Smooth muscle cell (in vitro differentiated cells): ENCODE measurements at regions not wholly inside any gene's neighbourhood (a gene's known extent, or its start where the extent isn't known, plus 50 kb on each side); places are given as distances from the start of the nearest gene placed in this dataset.

Experiments
- DNase-seq: peaks from one replicate; lab custom pipeline; 2025; ENCODE audit not compliant: unreplicated experiment; lab: John Stamatoyannopoulos, UW
- H2AFZ ChIP-seq: fragments of 200-600 bp; sonication (generic); 2 replicates; pipeline ENCODE4 v1.6.0; 2016; ENCODE audit warnings: antibody characterized with exemption, low read depth, mild to moderate bottlenecking
- H3F3A ChIP-seq: fragments of 200-600 bp; sonication (generic); 2 replicates; pipeline ENCODE4 v1.6.0; 2017; ENCODE audit warnings: antibody characterized with exemption, low read depth
- H3K27ac ChIP-seq: fragments of 200-600 bp; sonication (generic); 2 replicates; pipeline ENCODE4 v1.5.1; 2016; ENCODE audit warnings: low read depth, mild to moderate bottlenecking
- H3K27me3 ChIP-seq: fragments of 200-600 bp; sonication (generic); 2 replicates; pipeline ENCODE4 v1.6.1; 2016; ENCODE audit warnings: low read depth, mild to moderate bottlenecking
- H3K36me3 ChIP-seq: fragments of 200-600 bp; sonication (generic); 2 replicates; pipeline ENCODE4 v1.5.1; 2016; ENCODE audit warnings: low read depth
- H3K4me1 ChIP-seq: fragments of 200-600 bp; sonication (generic); 2 replicates; pipeline ENCODE4 v1.5.1; 2016; ENCODE audit warnings: low read depth
- H3K4me2 ChIP-seq: fragments of 200-600 bp; sonication (generic); 2 replicates; pipeline ENCODE4 v1.6.0; 2016; ENCODE audit warnings: mild to moderate bottlenecking
- H3K4me3 ChIP-seq: fragments of 200-600 bp; sonication (generic); 2 replicates; pipeline ENCODE4 v1.5.1; 2016; ENCODE audit warnings: mild to moderate bottlenecking
- H3K79me2 ChIP-seq: fragments of 200-600 bp; sonication (generic); 2 replicates; pipeline ENCODE4 v1.6.0; 2016; ENCODE audit warnings: low read depth, mild to moderate bottlenecking
- H3K9ac ChIP-seq: fragments of 200-600 bp; sonication (generic); 2 replicates; pipeline ENCODE4 v1.6.0; 2016; ENCODE audit warnings: low read depth
- H3K9me3 ChIP-seq: fragments of 200-600 bp; sonication (generic); replicated peaks from 2 replicates; pipeline ENCODE4 v1.5.1; 2016; ENCODE audit warnings: low read depth
- H4K20me1 ChIP-seq: fragments of 200-600 bp; sonication (generic); 2 replicates; pipeline ENCODE4 v1.6.0; 2016; ENCODE audit warnings: low read depth
- CTCF ChIP-seq: fragments of 200-600 bp; sonication (generic); IDR thresholded peaks from 2 replicates; pipeline ENCODE4 v1.5.1; 2017; ENCODE audit warnings: borderline replicate concordance, mild to moderate bottlenecking, antibody characterized with exemption; ENCODE audit not compliant: insufficient read depth, poor library complexity, severe bottlenecking
- WGBS: methylation state at CpG from one replicate; pipeline ENCODE4 v1.1.7; 2016; ENCODE audit warnings: low lambda C conversion rate; 5-methylcytosine and 5-hydroxymethylcytosine counted together

- no peaks in the 10 kb centered on the region for H3K79me2 ChIP-seq
- no peak for TF ChIP-seq CTCF
- no peak overlapping the region for H3K27ac ChIP-seq
- 86% methylated on average over 9 of the region's 9 CpGs for WGBS
- H3K36me3 ChIP-seq, result no peaks in the 10 kb centered on the region
- H3F3A ChIP-seq, result no peaks in the 10 kb centered on the region
- no peak overlapping the region for H3K4me3 ChIP-seq
- no peak overlapping the region for H3K4me2 ChIP-seq
- H3K9ac ChIP-seq, result no peak overlapping the region
- H4K20me1 ChIP-seq, result no peaks in the 10 kb centered on the region
- H2AFZ ChIP-seq, result no peak overlapping the region
- no peak for DNase-seq
- no peaks in the 10 kb centered on the region for H3K27me3 ChIP-seq
- no peaks in the 10 kb centered on the region for H3K9me3 ChIP-seq
- no peaks in the 10 kb centered on the region for H3K4me1 ChIP-seq
Observed at GRCh38 chr1:234879147-234880080, 249.2 kb downstream of the TOMM20 start.

DNA sequence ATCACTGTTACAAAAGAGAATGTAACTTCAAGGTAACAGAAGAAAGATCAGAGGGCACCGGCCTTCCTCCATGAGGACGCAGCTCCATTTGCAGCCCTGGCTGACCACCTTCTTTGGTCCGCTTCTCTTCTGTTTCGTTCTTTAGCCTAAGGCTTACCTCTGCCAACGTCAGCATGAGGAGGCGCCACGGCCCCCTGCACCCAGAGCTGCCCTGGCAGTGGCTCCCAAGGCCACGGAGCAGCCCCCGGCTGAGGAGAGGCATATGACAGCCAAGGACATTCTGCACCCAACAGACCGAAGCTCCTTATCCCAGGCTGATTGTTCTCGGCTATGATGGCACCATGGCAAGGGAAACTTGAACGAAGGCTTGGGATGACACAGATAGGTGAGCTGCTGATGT is 250.3 kb downstream of the TOMM20 start:
- H3K27me3 ChIP-seq, result no peaks in the 10 kb centered on the region
- H3K36me3 ChIP-seq, result no peaks in the 10 kb centered on the region
- H4K20me1 ChIP-seq, result no peaks in the 10 kb centered on the region
- WGBS, result 92% methylated on average over 12 of the region's 12 CpGs
- H3K27ac ChIP-seq, result no peak overlapping the region
- no peaks in the 10 kb centered on the region for H3K4me1 ChIP-seq
- H3K9ac ChIP-seq, result no peak overlapping the region
- H3K79me2 ChIP-seq, result no peaks in the 10 kb centered on the region
- no peak for DNase-seq
- H3F3A ChIP-seq, result no peaks in the 10 kb centered on the region
- no peak overlapping the region for H3K4me3 ChIP-seq
- no peak for TF ChIP-seq CTCF
- no peaks in the 10 kb centered on the region for H3K9me3 ChIP-seq
- no peak overlapping the region for H3K4me2 ChIP-seq
- H2AFZ ChIP-seq, result no peak overlapping the region

DNA sequence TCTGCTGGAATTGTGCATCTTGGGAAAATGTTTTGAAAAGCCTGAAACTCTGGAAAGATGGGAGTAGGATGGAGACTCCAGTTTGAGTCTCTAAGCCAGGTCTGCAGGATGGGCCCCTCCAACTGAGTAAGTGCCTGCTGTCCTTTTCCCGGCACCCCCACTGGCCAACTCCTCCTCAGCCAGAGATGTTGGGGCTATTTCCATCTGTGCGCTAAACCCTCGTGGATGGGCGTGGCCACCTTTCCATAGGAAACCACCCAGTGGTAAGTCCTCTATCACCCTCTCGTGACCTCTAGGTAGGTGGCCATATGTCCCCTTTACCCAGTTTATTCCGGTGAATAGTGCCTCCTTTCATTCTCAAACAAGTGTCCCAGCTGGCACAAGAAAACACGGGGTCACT is 250.9 kb downstream of the TOMM20 start:
- 95% methylated on average over 7 of the region's 7 CpGs for whole genome bisulfite sequencing
- Histone ChIP-seq H4K20me1 (no peaks in the 10 kb centered on the region), H3K27ac (no peak overlapping the region), H2AFZ (no peak overlapping the region), H3F3A (no peaks in the 10 kb centered on the region), H3K9me3 (no peaks in the 10 kb centered on the region), H3K79me2 (no peaks in the 10 kb centered on the region), H3K4me1 (no peaks in the 10 kb centered on the region), H3K27me3 (no peaks in the 10 kb centered on the region), H3K4me2 (no peak overlapping the region), H3K9ac (no peak overlapping the region), H3K36me3 (no peaks in the 10 kb centered on the region), H3K4me3 (no peak overlapping the region)
- no peak for DNase-seq
- TF ChIP-seq CTCF, result no peak
